HG02973 (cell line): ENCODE measurements at regions not wholly inside any gene's neighbourhood (a gene's known extent, or its start where the extent isn't known, plus 50 kb on each side); places are given as distances from the start of the nearest gene placed in this dataset.

Experiments used
- ATAC-seq: cut with Tn5 transposase; IDR thresholded peaks from one replicate; pipeline ENCODE4 v1.9.1; 2021; ENCODE audit warnings: moderate library complexity; ENCODE audit not compliant: unreplicated experiment

DNA sequence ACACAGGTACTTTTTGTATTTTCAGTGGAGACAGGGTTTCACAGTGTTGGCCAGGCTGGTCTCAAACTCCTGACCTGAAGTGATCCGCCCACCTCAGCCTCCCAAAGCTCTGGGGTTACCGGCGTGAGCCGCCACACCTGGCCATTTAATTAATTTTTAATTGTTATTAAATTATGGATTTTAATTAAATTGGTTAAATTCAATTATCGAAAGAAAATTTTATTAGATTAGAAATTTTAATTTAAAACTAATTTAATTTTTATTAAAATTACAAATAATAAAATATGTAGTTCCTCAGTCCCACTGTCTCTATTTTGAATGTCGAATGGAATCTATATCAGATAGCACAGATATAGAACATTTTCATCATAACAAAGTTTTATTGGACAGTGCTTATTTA lies 416.5 kb downstream of the GABRG2 start:
- ATAC-seq = no peak

DNA sequence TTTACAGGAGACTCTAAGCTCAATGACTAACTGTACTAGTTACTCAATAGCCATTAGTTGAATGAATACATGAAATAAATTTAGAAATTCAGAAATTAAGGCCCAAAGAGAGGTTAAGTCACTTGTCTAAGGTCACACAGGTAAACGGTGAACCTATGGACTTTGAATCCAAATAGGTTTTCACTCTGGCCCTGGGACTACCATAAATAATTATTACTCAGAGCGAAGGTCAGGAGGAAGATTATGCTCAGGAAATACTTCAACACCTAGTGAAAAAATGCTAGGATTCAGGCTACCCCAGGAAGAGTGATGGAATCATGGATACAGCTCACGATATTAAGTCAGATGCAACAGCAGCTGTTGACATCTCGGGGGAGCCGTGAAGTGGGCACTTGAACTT lies 417.4 kb downstream of the GABRG2 start:
- no peak for ATAC-seq

DNA sequence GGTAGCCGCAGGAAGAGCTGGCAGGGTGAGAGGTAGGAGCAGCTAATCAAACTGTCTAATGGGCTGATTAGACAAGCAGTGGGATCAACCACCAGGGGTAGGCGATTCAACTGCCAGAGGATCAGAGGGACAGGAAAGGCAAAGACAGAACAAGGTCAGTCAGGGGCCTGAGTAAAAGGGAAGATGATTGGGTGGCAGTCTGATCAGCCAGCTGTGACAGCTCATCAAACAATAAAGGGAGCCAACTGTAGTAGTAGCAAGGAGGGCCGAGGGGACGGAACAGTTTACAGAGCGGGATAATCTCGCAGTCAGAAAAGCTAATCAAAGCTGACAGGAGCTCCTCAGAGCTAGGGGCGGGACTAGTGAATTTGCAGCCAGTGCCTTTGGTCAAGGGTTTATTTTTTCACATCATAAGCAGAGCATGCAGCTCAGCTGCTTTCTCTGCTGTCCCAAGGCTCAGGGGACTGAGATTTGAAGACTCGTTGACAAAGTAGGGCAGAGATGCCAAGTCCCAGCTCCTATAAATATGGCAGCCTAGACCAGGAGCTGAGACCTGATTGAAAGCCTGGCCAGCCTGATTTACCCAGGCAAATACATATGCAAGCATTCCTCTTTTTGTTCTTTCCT lies 418.2 kb downstream of the GABRG2 start:
- ATAC-seq = no peak

DNA sequence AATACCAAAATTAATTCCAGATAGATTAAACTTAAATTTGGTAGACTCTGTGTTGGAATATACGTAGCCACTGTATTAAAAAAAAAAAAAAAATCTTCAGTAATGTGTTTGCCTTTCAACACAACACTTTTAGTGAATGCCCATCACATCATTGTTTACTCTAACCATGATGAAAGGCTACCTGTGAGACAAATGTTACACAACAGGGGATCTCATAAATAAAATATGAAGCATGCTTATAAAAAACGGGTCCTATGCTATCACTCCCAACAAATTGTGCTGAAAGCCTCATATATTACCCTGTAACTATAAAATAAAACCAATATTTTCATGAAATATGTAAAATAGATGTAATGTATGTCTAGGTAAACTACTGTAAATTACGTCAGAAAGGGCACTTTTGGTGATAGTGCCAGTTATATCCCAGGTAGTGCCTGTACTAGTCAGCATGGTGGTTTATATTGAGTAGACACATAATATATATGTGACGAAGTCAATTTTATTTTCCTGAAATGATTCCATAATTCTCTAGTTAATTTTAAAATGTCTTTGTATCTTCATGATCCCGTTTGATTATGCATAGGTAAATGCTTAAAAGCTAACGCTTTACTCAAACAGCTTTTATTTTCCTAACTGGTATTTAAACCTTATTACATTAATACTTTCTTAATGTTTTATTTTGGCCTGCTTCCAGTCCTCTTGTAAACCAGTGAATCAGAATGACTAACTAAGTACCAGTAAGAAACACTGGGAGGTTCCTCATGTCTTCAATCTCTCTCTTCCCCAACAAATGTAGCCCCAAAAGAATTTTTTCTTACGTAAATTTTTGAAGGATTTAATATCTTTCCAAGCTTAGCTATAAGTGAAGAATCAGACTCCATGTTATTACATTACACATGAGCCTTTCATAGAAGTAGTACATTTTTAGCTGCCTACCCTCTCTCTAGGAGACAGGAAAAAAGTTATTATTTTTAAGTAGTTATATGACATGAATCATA lies 420.3 kb downstream of the GABRG2 start:
- ATAC-seq = no peak

DNA sequence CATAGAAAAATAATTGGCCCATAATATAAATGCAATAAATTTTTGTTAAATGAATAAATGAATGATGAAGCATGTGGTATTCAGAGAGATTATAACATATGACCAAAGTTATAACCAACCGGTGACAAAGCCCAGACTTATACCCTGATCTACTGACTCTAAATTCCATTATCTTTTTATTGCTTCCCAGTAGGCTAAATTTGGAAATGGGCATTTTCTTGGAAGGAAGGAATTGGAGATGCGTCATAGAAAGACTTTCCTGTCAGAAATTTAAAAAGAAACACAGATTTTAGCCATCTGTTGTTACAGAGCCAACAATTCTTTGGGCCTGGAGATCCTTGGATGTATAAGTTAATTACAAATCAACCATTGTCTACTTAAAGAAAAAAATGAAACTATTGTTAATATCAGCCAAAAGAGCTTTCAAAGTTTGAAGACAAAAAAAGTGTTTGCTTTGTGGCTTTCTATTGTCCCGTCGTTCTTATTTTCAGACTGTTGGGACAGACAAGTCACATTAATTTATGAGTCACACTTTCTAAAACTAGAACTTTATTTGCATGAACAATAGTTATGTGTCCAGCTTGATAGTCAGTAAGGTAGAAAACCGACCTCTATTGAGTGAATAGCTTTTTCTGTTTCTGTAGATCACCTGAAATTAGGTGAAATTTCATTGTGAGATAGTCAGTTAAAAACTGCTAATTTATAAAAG lies 428.7 kb downstream of the GABRG2 start:
- no peak for ATAC-seq

DNA sequence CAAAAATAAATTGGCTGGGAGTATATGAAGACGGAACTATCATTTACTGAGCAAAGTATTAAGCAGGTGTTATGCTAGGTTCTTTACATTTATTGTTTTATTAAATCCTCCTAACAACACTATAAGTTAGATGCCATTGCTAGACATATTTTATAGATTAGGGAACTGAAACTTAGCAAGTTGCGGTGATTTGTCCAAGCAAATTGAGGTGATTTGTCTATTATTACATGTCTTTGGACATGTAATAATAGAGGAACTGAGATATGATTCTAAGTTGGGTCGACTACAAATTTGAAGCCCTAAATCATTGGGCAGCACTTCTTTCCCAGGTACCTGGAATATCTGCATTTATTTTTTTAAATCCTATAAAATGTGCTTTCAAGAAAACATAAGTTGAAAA lies 429.9 kb downstream of the GABRG2 start:
- no peak for ATAC-seq

DNA sequence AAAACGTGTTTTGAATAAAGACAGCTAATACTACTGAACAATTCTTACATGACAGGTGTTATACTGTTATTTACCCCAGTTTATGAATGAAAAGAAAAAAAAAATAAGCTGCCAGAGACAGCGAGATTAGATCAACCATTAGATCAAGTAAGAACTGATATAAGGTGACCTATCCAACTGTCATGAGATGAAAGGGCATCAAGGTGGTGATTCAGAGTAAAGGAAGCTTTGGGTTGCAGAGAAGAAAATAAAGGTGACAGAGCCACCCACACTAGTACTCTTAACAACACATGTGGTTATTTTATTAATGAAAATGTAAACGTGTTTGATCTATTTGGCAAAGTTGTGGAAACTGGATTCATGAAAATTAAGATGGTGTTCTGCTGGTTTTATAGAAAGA lies 435.2 kb downstream of the GABRG2 start:
- no peak for ATAC-seq

DNA sequence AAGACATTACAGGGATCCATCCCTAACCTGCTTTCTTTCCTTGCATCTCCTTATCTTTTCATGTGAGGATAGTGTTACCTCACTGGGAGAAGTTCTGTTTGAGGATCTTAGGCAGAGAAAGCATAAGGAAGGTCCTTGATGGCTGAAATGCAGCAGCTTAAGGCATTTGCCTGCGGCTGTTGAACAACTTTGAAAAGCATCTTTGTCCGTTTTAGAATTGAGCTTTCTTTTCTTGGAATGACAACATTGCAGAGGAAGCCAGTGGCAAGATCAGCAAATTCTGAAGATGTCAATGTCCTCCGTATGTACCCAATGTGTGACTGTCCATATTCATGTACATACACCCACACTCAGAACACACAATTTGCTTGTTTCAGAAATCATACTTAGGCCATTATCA lies 436.2 kb downstream of the GABRG2 start:
- no peak for ATAC-seq

DNA sequence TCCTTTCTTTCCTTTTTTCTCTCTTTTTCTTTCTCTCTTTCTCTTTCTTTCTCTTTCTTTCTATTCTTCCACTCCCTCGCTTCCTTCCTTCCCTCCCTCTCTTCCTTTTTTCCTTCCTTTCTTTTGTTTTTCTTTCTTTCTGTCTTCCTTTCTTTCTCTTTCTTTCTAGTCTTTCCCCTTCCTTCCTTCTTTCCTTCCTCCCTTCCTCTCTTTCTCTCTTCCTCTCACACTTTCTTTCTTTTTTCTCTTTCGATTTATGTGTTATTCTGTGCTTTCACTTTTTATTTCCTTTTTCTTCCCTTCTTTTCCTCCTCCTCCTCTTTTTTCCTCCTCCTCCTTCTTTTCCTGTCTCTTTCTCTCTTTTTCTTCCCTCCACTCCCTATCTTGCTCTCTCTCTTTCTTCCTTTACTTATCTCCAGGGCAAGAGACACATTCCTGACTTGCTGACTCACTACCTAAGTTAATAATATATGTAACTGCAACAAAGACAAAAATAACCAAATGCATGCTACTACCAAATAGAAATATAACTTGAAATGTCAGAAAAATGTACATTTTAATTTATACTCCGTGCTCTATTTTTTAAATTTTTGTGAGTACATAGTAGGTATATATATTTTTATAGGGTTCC lies 445.5 kb downstream of the GABRG2 start:
- no peak for ATAC-seq

DNA sequence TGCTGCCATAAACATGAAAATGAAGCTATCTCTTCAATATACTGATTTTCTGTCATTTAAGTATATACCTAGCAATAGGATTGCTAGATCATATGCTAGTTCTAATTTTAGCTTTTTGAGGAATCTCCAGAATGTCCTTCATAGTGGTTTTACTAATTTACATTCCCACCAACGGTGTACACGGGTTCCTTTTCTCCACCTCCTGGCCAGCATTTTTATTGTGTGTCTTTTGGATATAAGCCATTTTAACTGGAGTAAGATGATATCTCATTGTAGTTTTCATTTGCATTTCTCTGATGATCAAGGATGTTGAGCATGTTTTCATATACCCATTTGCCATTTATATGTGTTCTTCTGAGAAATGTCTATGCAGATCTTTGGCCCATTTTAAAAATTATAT lies 446.5 kb downstream of the GABRG2 start:
- no peak for ATAC-seq

DNA sequence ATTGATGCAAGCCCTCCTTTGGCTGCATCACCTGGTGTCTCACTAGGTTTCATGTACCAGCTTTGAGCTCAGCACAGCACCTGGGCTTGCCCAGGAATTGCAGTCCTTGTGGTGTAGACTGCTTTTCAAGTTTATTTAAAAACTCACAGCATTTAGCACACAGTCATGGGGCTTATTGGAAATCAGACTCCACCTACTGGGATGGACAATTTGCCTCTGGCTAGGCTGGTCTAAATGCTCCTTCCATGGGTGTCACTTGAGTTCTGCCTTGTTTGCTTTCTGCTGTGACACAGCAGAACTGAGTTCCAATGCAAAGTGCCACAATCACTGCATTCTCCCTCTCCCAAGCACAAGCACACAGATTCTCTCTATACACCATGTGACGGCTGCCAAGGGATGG lies 453.3 kb downstream of the GABRG2 start:
- no peak for ATAC-seq

DNA sequence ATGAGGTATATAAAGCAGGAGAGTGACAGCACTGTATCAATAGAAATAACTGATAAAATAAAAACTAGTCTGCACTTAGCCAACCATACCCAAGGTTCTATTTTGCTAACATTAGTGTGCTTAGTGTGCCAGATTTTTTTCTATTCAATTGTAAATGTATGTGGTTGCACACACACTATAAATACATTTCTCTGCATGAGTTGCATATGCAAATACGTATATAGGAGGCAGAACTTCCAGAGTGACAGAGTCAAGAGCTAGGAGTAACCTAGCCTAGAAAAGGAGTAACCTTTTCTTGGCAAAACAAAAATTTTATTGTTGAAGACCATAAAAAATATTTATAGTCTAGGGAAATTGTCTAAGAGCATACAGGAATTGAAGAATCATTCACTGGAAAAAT lies 461.6 kb downstream of the GABRG2 start:
- ATAC-seq = no peak

DNA sequence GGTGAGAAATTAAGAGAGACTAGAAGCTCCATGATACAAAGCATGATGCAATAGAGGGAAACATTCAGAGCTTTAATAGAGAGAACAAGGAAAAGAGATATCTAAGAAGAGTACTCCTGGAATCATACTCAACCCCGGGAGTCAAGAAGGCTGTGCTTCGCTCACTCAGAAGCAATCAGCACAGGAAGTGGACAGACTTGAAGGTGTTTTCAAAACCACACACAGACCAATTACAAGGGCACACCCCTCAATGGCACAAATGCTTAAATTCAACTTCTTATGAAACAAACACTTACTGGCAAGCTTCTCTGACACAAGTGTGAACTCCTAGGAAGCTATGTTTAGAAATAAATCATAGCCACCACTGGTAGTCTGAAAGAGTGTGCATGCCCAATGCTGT lies 462.3 kb downstream of the GABRG2 start:
- ATAC-seq = no peak

DNA sequence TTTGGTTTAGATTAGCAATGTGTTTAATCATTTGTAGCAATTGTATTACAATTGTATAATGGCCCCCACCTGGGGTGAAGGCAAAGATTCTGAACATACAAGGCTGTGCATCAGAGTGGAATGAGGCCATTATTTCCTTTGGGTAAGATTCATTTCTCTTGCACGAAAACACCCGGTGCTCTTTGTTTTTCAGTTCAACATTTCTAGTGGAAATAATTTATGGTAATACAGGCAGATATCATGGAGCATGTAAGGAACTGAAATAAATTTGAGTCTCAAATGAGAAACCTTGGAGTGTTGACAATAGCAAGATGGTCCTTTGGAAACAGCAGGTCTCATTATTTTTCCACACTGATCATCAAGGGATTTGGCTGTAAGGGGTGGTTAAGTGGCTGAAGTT lies 475.9 kb downstream of the GABRG2 start:
- ATAC-seq = no peak

DNA sequence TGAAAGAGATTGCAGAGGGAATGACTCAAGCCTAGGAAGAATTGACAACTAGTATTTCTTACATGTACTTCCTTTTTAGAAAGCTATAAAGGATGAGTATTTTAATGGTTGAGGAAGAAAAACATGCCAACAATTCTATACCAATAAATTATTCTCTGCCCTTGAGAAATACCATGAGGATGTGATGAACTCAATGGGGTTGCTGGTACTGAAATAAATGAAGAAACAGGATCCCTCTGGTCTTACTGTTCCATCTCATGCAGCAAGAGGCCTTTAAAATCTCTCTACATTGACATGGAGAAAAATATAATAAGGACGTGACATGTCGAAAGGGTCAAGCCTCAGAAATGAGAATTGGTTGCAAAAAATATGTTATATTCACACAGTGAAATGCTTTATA lies 477.3 kb downstream of the GABRG2 start:
- ATAC-seq = no peak

DNA sequence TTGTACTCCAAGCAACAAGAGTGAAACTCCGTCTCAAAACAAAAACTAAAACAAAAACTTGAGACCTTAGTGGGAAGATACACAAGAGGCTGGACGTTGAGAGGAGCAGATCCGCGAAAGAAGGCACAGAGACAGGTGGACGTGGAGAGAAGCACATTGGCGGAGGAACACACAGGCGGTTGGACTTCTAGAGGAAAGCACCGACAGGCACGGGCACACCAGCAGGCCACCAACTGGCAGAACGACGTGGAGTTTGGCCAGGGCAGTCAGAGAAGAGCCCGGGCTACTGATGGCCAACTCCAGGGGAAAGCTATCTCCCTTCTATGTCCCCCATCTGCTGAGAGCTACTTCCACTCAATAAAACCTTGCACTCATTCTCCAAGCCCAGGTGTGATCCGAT lies 482.7 kb downstream of the GABRG2 start:
- ATAC-seq = no peak

DNA sequence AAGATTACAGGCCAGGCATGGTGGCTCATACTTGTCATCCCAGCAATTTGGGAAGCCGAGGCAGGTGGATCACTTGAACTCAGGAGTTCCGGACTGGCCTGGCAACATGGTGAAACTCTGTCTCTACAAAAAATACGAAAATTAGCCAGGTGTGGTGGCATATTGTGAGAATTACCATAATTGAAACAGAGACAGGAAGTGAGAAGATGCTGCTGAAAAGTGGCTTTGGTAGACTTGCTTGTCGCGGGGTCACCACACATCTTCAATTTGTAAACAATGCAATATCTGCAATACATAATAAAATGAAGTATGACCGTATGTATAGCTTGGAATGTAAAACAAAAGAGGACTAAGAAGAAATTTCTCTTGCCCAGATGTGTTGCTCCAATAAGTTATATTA lies 490.5 kb downstream of the GABRG2 start:
- ATAC-seq = no peak

DNA sequence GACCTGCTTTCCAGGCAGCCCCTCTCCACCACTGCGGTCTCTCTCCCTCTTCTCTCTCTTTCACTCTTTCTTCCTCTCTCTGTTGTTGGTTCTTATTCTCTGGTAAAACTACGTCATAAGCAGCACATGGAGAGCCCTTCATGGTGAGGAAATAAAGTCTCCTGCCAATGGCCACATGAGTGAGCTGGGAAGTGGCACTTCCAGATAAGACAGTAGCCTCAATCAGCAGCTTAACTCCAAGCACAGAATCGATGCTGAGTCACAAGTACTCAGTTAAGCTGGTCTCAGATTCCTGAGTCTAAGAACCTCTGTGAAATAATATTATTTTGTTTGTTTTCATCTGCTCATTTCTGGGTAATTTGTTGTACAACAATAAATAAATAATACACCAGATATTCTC lies 500.1 kb downstream of the GABRG2 start:
- no peak for ATAC-seq

DNA sequence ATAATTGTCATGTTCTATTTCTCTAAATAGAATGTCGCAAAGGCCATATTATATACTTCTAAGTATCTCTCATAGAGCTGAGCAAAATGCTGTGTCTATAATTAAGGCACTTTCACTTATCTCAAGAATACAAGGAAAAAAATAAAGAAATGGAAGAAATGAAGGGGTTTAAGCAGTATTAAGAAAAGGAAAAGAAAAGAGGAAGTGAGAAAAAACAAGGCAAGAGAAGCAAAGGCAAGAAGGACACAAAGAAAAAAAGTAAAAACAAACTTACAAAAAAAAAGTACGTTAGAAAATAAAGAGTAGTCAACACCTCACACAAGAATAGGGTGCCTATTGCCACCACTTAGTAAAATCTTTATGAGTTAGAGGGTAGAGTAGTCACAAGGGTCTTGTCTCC lies 506.2 kb downstream of the GABRG2 start:
- ATAC-seq = no peak

DNA sequence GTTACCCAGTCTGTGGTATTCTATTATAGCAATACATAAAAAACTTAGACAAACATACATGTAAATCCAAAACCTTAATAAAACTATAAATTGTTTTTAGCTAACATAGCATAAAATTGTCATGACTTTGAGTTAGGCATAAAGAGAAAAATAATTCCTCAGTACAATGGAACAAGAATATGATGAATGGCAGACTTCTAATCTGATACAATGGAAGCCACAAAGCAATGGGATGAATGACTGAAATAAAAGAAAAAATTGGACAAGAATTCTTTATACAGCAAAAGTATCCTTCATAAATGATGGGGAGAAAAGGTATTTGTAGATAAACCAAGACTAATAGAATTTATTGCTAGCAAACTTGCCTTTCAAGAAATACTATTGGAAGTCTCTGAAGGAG lies 524.2 kb downstream of the GABRG2 start:
- ATAC-seq = no peak

DNA sequence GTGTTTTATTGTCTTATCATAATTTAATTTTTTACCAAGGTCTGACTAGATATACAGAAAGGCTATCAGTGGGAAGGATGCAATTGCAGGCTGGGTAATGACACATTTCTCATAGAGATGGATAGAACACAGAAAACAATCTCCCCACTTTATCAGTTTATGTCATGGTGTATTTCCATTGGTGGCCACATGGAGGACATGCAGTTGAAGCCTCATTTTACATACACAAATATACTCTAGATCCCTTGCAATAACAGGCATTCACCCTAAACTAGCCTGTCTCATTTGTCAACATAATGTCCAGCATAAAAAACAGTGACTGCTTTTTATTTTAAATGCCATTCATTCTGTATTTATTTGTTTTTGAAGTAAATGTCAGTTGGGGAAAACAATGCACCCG lies 526.3 kb downstream of the GABRG2 start:
- ATAC-seq = peak; percentile 78
